A673 (cell line): ENCODE measurements at regions not wholly inside any gene's neighbourhood (a gene's known extent, or its start where the extent isn't known, plus 50 kb on each side); places are given as distances from the start of the nearest gene placed in this dataset.

Experiments used
- BruUV-seq: library from RNA; stranded (reverse); fragments of 400-500 nt; replicated peaks from 2 replicates; lab custom pipeline; 2021; lab: Mats Ljungman, UMichigan
- CTCF ChIA-PET: fragments of 300-600 bp; sonication (Branson Sonifier 250); formaldehyde crosslinking; loops from one replicate; lab custom pipeline; 2022; ENCODE audit warnings: antibody characterized with exemption; lab: Charles Lee
- POLR2A ChIA-PET: fragments of 300-600 bp; sonication (Branson Sonifier 250); formaldehyde crosslinking; loops from one replicate; lab custom pipeline; 2022; ENCODE audit warnings: antibody characterized with exemption; ENCODE audit not compliant: low non-redundant PET; lab: Charles Lee
- DNase-seq: peaks from one replicate; pipeline ENCODE4 v3.0.0-alpha.2; 2015; ENCODE audit warnings: low spot score
- H3K27ac ChIP-seq: fragments of 200-600 bp; sonication (generic); 2 replicates; pipeline ENCODE4 v1.5.1; 2016; ENCODE audit warnings: mixed run types, low read depth, mild to moderate bottlenecking, mixed read lengths, antibody characterized with exemption, low read length; ENCODE audit not compliant: poor library complexity, severe bottlenecking
- H3K27me3 ChIP-seq: fragments of 200-600 bp; sonication (generic); replicated peaks from 2 replicates; pipeline ENCODE4 v1.6.1; 2017; ENCODE audit warnings: mixed run types, low read depth, mild to moderate bottlenecking, mixed read lengths, antibody characterized with exemption, low read length; ENCODE audit not compliant: insufficient read depth, poor library complexity
- H3K36me3 ChIP-seq: fragments of 200-600 bp; sonication (generic); 2 replicates; pipeline ENCODE4 v1.6.1; 2016; ENCODE audit warnings: mixed run types, mild to moderate bottlenecking, mixed read lengths, antibody characterized with exemption, low read length; ENCODE audit not compliant: insufficient read depth, poor library complexity, severe bottlenecking
- H3K4me1 ChIP-seq: fragments of 200-600 bp; sonication (generic); 2 replicates; pipeline ENCODE4 v1.6.1; 2017; ENCODE audit warnings: mixed run types, mild to moderate bottlenecking, mixed read lengths, antibody characterized with exemption, low read length; ENCODE audit not compliant: insufficient read depth, poor library complexity, severe bottlenecking
- H3K4me3 ChIP-seq: fragments of 200-600 bp; sonication (generic); 2 replicates; pipeline ENCODE4 v1.5.1; 2016; ENCODE audit warnings: low read depth, mixed run types, mild to moderate bottlenecking, mixed read lengths, low read length; ENCODE audit not compliant: poor library complexity, severe bottlenecking
- H3K9me3 ChIP-seq: fragments of 200-600 bp; sonication (generic); 2 replicates; pipeline ENCODE4 v1.6.1; 2016; ENCODE audit warnings: mixed run types, low read depth, mild to moderate bottlenecking, mixed read lengths, antibody characterized with exemption, low read length; ENCODE audit not compliant: poor library complexity, severe bottlenecking
- EZH2 ChIP-seq: fragments of 200-600 bp; sonication (generic); IDR thresholded peaks from 2 replicates; pipeline ENCODE4 v1.6.1; 2017; ENCODE audit warnings: borderline replicate concordance, low read depth, mild to moderate bottlenecking, mixed read lengths, antibody characterized with exemption, low read length; ENCODE audit not compliant: poor library complexity, severe bottlenecking
- intact Hi-C: fragments of 100-400 bp; cut with micrococcal nuclease; formaldehyde crosslinking; loops from one replicate; pipeline ENCODE4 v1.10.0; 2022; ENCODE audit not compliant: unreplicated experiment
- TF ChIP-seq, protein P1 (sequence below): fragments of 300-800, 200-600 bp; sonication (generic); conservative IDR thresholded peaks from 2 replicates; pipeline ENCODE4 v1.5.1; 2017; ENCODE audit warnings: low read depth, mild to moderate bottlenecking, antibody characterized with exemption, low read length, moderate library complexity, mixed read lengths

DNA sequence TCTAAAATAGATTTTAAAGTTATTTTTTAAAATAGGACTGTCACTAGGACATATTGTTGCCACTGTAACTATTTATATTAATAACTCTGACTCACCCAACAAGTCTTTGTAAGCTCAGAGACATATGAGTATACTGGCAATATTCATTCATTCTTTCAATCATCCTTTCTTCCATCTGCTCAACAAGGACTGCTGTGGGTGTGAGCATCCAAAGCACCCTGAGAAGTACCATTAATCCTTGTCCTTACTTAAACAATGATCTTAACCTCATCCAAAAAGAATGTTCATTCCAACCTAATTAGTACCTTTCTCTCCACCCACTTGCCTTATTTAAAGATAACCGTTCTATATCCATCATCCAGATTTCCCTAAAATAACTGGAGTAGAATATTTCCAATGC lies 94.2 kb upstream of the PPP2R3A start:
- no peak for TF ChIP-seq EZH2
- TF ChIP-seq, protein P1, sequence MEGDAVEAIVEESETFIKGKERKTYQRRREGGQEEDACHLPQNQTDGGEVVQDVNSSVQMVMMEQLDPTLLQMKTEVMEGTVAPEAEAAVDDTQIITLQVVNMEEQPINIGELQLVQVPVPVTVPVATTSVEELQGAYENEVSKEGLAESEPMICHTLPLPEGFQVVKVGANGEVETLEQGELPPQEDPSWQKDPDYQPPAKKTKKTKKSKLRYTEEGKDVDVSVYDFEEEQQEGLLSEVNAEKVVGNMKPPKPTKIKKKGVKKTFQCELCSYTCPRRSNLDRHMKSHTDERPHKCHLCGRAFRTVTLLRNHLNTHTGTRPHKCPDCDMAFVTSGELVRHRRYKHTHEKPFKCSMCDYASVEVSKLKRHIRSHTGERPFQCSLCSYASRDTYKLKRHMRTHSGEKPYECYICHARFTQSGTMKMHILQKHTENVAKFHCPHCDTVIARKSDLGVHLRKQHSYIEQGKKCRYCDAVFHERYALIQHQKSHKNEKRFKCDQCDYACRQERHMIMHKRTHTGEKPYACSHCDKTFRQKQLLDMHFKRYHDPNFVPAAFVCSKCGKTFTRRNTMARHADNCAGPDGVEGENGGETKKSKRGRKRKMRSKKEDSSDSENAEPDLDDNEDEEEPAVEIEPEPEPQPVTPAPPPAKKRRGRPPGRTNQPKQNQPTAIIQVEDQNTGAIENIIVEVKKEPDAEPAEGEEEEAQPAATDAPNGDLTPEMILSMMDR, result no peak
- Histone ChIP-seq H3K4me3 (no peak overlapping the region), H3K27me3 (no peaks in the 10 kb centered on the region), H3K36me3 (no peaks in the 10 kb centered on the region), H3K27ac (no peak overlapping the region), H3K9me3 (no peaks in the 10 kb centered on the region), H3K4me1 (no peaks in the 10 kb centered on the region)
- intact Hi-C loops, result no loop called here
- ChIA-PET POLR2A (no interaction called here), CTCF (no interaction called here)
- no peak for DNase-seq
- BruUV-seq, result no TSS peak

DNA sequence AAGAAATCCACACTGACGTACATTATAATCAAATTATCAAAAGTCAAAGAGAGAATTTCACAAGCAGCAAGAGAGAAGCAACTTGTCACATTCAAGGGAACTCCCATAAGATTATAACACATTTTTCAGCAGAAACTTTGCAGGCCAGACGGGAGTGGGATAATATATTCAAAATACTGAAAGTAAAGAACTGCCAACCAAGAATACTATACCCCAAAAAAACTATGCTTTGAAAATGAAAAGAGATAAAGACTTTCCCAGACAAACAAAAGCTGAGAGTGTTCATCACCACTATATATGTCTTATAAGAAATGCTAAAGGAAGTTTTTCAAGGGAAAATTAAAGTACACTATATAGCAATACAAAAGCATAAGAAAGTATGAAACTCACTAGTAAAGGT lies 91.5 kb upstream of the PPP2R3A start:
- no peak for DNase-seq
- Histone ChIP-seq H3K4me1 (no peaks in the 10 kb centered on the region), H3K4me3 (no peak overlapping the region), H3K36me3 (no peaks in the 10 kb centered on the region), H3K27me3 (no peaks in the 10 kb centered on the region), H3K27ac (no peak overlapping the region), H3K9me3 (no peaks in the 10 kb centered on the region)
- ChIA-PET POLR2A (no interaction called here), CTCF (no interaction called here)
- BruUV-seq, result no TSS peak
- TF ChIP-seq, protein P1, result no peak
- intact Hi-C loops, result no loop called here

DNA sequence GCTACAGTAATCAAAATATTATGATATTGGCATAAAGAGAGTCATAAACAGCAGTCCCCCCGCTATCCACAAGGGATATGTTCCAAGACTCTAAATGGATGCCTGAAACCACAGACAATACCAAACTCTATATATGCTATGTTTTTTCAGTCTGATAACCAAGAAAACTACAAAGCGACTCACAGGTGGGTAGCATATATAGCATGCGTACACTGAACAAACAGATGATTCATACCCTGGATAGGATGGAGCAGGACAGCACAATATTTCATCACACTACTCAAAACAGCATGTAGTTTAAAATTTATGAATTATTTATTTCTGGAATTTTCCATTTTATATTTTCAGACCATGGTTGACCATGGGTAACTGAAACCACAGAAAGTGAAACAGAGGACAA lies 87.0 kb upstream of the PPP2R3A start:
- H3K27ac ChIP-seq, result no peak overlapping the region
- no peaks in the 10 kb centered on the region for H3K9me3 ChIP-seq
- CTCF ChIA-PET, result no interaction called here
- no TSS peak for BruUV-seq
- no peaks in the 10 kb centered on the region for H3K36me3 ChIP-seq
- intact Hi-C loops, result no loop called here
- H3K4me3 ChIP-seq, result no peak overlapping the region
- TF ChIP-seq, protein P1, result no peak
- no peak for TF ChIP-seq EZH2
- no peaks in the 10 kb centered on the region for H3K4me1 ChIP-seq
- POLR2A ChIA-PET, result no interaction called here
- no peak for DNase-seq
- no peaks in the 10 kb centered on the region for H3K27me3 ChIP-seq
